NCI-H82 treated with DMSO at 0.1 percent for 48 hours (cell line): ENCODE measurements at regions not wholly inside any gene's neighbourhood (a gene's known extent, or its start where the extent isn't known, plus 50 kb on each side); places are given as distances from the start of the nearest gene placed in this dataset.
"Not testable (repeated sequence)": the region's sequence is repeated elsewhere in the genome, so short reads cannot be mapped to it uniquely, and the experiment has no call there.

Source experiments
- DNase-seq: peaks from one replicate; lab custom pipeline; 2025; ENCODE audit not compliant: unreplicated experiment; lab: John Stamatoyannopoulos, UW

DNA sequence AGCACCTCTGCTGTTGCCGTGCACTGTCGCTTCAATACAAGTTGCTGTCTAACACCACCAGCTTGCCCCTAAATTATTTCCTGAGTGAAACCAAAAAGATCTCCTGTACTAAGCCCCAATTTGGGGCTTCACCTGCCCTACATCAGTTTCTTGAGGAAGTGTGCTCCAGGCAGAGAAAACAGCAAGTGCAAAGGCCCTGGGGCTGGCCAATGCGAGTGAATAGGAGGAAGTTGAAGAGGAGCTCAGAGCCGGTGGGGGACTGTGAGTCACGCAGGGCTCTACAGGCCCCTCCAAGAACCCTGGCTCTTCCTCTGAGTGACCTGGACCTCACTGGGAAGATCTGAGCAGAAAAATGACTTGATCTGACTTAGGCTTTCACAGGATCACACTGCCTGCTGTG lies 117.2 kb downstream of the IPO8 start:
- no peak for DNase-seq

DNA sequence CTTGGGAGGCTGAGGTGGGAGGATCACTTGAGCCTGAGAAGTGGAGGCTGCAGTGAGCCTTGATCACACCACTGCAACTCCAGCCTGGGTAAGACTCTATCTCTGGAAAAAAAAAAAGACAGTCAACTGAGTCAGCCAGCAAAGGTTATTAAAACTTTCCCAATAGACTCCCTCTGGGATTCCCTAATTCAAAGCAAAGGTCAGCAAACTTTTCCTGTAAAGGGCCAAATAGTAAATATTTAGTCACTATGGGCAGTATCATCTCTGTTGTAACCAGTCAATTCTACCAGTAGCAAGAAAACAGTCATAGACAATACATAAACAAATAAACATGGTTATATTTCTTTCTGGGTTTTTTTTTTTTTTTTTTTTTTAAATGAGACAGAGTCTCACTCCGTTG lies 122.5 kb downstream of the IPO8 start:
- DNase-seq: no peak

DNA sequence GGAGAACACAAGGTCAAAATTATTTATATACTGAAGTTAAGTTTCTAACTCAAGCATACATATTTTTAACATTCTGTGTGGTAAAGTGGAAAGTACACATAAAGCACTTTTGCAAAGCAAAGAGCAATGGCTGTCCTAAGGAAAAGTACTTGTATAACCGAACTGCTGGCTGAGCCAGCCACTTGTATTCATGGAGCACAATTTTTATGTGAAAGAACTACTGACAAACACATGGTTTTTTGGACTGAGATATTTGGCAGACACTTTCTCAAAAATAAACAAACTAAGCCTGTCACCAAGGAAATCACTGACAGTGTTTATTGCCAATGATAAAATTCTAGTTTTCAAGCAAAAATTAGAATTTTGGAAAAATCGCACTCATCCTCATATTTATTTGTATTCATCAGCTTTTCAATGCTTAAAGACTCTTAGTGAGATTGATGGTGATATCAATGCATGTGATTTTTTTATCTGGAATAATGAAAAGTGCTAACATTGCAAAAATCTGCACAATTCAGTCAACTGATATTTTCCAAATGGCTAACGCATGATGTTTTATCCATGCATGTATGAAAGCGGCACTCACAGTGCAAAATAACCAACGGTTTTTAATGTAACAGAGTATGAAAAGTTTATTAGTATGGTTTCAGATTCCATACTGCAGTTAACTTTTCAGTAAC lies 125.3 kb downstream of the IPO8 start:
- no peak for DNase-seq

DNA sequence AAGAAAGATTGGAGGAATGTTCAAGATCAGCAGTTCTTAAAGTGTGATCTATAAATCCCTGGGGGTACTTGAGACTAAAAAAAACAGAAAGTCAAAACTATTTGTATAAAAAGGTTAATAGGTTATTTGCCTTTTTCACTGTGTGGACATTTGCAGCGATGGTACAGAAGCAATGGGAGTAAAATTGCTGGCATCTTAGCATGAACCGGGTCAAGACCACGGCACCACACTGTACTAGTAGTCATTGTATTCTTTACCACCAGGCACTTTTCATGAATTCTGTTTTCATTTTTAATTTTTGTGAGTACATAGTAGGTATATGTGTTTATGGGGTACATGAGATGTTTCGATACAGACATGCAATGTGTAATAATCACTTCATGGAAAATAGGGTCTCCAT lies 126.2 kb downstream of the IPO8 start:
- DNase-seq: no peak

GRCh38 chr12:30568453-30568852 lies 127.2 kb downstream of the IPO8 start:
- DNase-seq: no peak

GRCh38 chr12:30567082-30567481 lies 128.6 kb downstream of the IPO8 start:
- no peak for DNase-seq

GRCh38 chr12:30564394-30564793 lies 131.3 kb downstream of the IPO8 start:
- DNase-seq: no peak

GRCh38 chr12:30548203-30548602 lies 147.5 kb downstream of the IPO8 start:
- DNase-seq: peak; percentile 43

- no peak for DNase-seq
Observed at GRCh38 chr12:30546121-30546520, 149.5 kb downstream of the IPO8 start.

- DNase-seq: not testable (repeated sequence)
Observed at GRCh38 chr12:30544704-30545103, 151.0 kb downstream of the IPO8 start.

DNA sequence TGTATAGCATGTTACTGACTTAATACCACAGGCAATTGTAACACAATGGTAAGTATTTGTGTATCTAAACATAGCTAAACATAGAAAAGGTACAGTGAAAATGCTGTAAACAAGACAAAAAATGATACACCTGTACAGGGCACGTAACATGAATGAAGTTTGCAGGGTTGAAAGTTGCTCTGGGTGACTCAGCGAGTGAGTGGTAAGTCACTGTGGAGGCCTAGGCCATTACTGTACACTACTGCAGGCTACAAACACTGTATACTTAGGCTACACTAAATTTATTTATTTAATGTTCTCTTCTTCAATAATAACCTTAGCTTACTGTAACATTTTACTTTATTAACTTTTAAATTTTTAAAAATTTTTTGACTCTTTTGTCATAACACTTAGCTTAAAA lies 158.4 kb downstream of the IPO8 start:
- DNase-seq: no peak

GRCh38 chr12:30533558-30534265 lies 162.0 kb downstream of the IPO8 start:
- no peak for DNase-seq

- no peak for DNase-seq
Observed at GRCh38 chr12:30531731-30532678, 163.7 kb downstream of the IPO8 start.

GRCh38 chr12:30529489-30530269 lies 166.0 kb downstream of the IPO8 start:
- DNase-seq: no peak

DNA sequence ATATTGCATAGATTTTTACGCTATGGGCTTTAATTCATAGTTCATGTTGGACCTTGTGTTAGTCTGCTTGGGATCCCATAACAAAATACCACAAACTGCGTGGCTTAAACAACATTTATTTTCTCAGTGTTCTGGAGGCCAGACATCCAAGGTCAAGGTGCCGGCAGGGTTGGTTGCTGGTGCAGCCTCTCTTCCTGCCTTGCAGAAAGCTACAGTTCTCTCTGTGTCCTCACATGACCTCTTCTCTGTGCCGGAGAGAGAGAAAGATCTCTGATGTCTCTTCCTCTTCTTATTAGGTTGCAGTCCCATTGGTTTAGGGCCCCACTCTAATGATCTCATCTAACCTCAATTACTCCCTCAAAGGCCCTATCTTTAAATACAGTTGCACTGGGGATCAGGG lies 170.5 kb downstream of the IPO8 start:
- DNase-seq: no peak

DNA sequence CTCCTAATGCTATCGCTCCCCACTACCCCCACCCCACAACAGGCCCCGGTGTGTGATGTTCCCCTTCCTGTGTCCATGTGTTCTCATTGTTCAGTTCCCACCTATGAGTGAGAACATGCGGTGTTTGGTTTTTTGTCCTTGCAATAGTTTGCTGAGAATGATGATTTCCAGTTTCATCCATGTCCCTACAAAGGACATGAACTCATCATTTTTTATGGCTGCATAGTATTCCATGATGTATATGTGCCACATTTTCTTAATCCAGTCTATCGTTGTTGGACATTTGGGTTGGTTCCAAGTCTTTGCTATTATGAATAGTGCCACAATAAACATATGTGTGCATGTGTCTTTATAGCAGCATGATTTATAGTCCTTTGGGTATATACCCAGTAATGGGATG lies 175.4 kb downstream of the IPO8 start:
- not testable (repeated sequence) for DNase-seq

GRCh38 chr12:30519535-30519934 lies 176.1 kb downstream of the IPO8 start:
- DNase-seq: no peak

DNA sequence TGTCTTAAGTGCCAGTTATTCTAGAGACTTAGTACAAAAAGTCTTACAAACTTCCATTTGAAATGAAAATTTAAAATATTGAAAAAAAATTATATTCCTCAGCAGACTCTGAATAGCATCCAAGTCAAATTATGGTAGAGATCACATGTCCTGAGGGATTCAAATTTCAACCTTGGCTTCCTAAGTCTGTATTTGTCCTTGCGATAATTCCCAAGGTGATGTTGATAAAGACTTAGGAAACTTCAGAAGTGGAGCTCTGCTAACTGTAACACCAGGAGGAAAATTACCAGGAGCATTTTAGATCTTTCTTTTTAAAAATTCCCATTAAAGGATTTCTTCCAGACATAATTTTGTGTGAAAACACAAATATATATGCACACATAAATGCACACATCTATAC lies 178.3 kb downstream of the IPO8 start:
- no peak for DNase-seq

GRCh38 chr12:30515351-30515750 lies 180.3 kb downstream of the IPO8 start:
- DNase-seq: no peak

- DNase-seq: no peak
Observed at GRCh38 chr12:30514666-30515065, 181.0 kb downstream of the IPO8 start.
